HepG2 (cell line): ENCODE measurements at regions not wholly inside any gene's neighbourhood (a gene's known extent, or its start where the extent isn't known, plus 50 kb on each side); places are given as distances from the start of the nearest gene placed in this dataset.

Source experiments
- MEIS1 ChIP-seq: sonication (generic); formaldehyde crosslinking; IDR thresholded peaks from 2 replicates; pipeline ENCODE4 v1.9.0; 2021; ENCODE audit warnings: mild to moderate bottlenecking, missing genetic modification reagents, moderate library complexity, borderline replicate concordance
- POLR2AphosphoS5 ChIP-seq: IDR thresholded peaks from 2 replicates; pipeline ENCODE4 v1.6.1; 2012; ENCODE audit warnings: low read depth, low read length
- PREB ChIP-seq: sonication (generic); formaldehyde crosslinking; IDR thresholded peaks from 2 replicates; pipeline ENCODE4 v1.4.0; 2020; ENCODE audit warnings: missing genetic modification reagents
- ZBTB33 ChIP-seq: sonication (generic); formaldehyde crosslinking; IDR thresholded peaks from 2 replicates; pipeline ENCODE4 v1.4.0; 2020; ENCODE audit warnings: missing genetic modification reagents
- ZNF326 ChIP-seq: sonication (generic); formaldehyde crosslinking; IDR thresholded peaks from 2 replicates; pipeline ENCODE4 v1.4.0; 2020; ENCODE audit warnings: missing genetic modification reagents, borderline replicate concordance

GRCh38 chr3:113055201-113055600, 64.4 kb downstream of the GTPBP8 start:
- TF ChIP-seq ZBTB33 (CRISPR knock-in tag) = no peak
- TF ChIP-seq POLR2AphosphoS5 = no peak
- no peak for TF ChIP-seq PREB
- TF ChIP-seq ZNF326 (CRISPR knock-in tag) = no peak
- TF ChIP-seq MEIS1 (CRISPR knock-in tag) = no peak
